GM10266 (cell line): ENCODE measurements at regions not wholly inside any gene's neighbourhood (a gene's known extent, or its start where the extent isn't known, plus 50 kb on each side); places are given as distances from the start of the nearest gene placed in this dataset.

Source experiments
- DNase-seq: peaks from one replicate; pipeline ENCODE4 v3.0.0; 2012; ENCODE audit errors: extremely low spot score
- TF ChIP-seq, protein P1 (sequence below): IDR thresholded peaks from 2 replicates; pipeline ENCODE4 v1.5.1; 2012; ENCODE audit warnings: mild to moderate bottlenecking, low read depth; ENCODE audit not compliant: control insufficient read depth, insufficient read depth; ENCODE audit errors: missing control alignments

DNA sequence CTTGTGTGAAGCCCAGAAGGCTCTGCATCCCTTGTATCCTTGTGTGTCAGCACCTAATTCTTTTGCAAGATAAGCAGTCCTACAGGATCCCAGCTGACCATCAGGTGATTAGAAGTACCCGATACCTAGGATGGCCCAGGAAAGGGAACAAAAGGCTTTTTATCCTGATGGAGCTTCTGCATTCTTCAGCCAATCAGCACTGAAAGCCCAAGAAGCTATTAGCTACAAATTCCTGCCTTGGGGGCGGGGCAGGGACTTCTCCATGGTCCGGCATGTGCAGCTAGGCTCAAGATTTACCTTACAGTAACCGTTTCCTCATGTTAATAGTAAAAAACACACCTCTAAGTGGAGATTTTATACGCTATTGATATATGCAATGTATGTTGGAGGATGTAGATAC is 264.6 kb upstream of the THUMPD2 start:
- no peak for DNase-seq
- TF ChIP-seq, protein P1, sequence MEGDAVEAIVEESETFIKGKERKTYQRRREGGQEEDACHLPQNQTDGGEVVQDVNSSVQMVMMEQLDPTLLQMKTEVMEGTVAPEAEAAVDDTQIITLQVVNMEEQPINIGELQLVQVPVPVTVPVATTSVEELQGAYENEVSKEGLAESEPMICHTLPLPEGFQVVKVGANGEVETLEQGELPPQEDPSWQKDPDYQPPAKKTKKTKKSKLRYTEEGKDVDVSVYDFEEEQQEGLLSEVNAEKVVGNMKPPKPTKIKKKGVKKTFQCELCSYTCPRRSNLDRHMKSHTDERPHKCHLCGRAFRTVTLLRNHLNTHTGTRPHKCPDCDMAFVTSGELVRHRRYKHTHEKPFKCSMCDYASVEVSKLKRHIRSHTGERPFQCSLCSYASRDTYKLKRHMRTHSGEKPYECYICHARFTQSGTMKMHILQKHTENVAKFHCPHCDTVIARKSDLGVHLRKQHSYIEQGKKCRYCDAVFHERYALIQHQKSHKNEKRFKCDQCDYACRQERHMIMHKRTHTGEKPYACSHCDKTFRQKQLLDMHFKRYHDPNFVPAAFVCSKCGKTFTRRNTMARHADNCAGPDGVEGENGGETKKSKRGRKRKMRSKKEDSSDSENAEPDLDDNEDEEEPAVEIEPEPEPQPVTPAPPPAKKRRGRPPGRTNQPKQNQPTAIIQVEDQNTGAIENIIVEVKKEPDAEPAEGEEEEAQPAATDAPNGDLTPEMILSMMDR = no peak

DNA sequence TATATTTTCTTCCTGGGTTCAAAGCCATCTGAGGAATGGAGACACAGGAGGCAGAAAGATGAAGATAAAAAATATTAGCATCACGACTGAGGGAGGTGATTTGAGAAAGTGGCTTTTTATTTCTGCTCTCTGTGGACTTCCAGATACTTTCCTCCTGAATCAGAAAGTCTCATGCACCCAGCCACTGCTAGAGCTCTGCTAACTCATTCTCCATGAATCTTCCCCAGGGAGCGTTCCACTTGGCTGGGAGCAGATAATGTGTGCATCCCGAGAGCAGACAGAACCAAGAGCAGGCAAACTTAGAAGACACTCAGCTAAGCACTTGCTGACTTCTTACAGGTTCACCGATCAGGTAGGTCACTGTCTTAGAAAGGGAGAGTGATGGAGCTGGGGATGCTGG is 264.1 kb upstream of the THUMPD2 start:
- TF ChIP-seq, protein P1 = no peak
- no peak for DNase-seq

DNA sequence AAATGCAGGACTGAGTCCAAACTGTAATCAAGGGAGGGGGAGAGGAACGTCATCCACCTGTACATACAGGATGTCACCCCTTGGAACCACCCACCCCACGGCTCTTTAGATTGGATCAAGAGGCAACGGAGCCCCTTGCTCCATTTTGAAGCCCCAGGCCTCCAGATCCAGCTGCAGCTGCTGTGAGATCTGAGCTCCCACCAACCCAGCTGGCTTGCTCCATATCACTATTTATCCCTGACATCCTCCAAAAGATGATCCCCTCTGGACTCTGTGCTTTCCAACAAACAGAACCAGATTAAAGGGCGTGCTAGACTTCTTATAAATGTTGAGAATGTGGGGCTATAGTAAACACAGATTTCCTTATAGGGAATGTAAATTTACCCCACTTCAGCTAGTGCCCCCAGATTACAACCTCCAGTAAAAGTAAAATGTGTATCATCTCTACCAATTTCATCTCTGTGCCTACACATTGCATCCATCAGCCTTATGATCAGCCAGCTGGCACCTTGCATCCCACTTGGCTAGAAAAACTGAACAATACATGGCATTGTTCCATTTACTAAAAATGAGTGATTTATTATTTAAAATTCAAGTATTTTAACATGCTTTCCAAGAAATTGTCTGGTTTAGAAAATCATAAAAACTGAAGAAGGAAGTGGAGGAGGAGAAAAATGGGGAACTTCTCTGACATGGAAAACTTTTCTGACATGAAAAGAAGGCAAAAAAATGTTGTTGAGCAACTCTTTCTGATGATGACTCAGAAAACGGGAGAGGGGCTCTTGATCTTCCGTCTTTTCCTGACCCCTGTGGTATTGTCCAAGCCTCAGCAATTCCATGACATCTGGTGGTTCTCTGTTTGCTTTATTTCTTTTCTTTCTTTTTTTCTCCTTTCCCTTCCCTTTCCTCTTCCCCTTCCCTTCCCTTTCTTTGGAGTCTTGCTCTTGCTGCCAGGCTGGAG is 262.6 kb upstream of the THUMPD2 start:
- no peak for DNase-seq
- TF ChIP-seq, protein P1 = no peak

DNA sequence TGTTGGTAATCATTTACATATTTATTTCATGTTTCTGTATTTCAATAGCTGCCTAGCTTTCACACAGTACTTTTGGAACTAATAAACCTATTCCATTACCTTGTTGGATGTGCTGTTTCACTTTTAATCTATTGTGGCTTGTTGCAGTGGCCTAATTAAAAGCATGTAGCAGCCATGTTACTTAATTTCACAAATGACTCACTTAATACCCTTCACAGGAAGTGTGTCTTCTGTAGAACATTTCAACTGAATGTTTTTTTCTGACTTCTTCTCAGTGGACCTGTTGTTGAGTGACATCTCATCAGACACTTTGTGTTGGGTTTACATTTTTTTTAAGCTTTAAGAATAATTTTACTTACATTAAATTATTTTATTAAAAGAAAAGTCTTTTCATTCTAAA is 260.5 kb upstream of the THUMPD2 start:
- DNase-seq = no peak
- TF ChIP-seq, protein P1 = no peak

DNA sequence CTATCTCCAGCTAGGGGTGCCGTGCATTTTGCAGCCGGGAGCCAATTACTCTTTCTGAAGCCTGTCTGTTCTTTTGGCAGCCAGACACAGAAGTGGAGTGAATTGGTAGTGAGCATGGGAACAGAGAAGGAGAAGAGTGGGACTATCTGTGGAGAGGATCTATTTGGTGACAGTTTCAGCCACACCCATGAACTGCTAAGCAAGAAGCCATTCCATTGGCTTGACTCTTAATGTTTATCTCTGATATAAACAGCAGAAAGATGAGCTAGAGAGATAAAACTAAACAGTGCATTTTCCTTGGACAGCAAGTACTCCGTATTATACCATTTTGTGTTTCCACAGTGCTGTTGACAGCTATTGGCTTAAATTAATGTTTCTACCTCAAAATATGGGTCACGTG is 259.6 kb upstream of the THUMPD2 start:
- DNase-seq = no peak
- TF ChIP-seq, protein P1 = no peak

DNA sequence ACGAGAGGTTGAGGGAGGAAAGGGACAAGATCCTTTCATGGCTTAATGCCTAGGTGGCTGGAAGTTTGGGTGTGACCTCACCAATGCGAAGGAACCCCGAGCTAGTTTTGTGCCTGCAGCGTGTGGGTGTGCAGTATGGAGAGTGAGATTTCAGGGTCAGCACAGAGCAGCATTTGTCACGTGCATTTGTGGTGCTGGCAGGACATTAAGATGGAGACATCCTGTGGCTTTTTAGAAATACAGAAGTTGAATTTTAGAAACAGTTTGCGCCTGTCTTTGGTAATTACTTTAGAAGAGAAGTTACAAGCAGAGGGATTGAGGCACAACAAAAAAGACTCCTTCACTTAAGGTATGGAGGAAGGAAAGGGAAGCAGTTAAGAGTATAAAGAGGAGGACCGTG is 258.2 kb upstream of the THUMPD2 start:
- TF ChIP-seq, protein P1 = no peak
- no peak for DNase-seq

DNA sequence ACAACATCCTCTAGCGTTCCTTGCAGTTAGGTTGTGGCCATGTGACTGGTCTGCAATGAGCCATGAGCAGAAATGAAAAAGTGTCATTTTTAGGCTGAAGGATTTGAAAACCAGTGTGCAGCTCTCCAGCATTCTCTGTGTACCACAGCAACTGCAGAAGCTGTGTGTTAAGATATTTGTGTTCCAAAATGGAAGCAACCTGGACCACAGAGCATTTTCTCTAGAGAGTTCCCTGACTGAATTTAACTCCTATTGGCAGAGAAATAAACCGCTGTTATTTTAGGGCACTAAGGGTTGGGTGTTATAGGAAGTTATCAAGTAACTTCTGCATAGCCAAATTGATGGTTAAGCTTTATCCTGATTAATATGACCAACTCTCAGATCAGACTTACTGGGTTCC is 257.2 kb upstream of the THUMPD2 start:
- no peak for DNase-seq
- TF ChIP-seq, protein P1 = no peak
